GM12891 (cell line): ENCODE measurements at regions not wholly inside any gene's neighbourhood (a gene's known extent, or its start where the extent isn't known, plus 50 kb on each side); places are given as distances from the start of the nearest gene placed in this dataset.

ENCODE experiments used
- PAX5 ChIP-seq: IDR thresholded peaks from 2 replicates; pipeline ENCODE4 v1.6.1; 2011; ENCODE audit warnings: low read length, moderate library complexity, mild to moderate bottlenecking; ENCODE audit not compliant: insufficient read depth, severe bottlenecking
- POLR2A ChIP-seq: IDR thresholded peaks from 2 replicates; pipeline ENCODE4 v1.6.1; 2011; ENCODE audit warnings: low read depth, low read length, control low read depth
- POLR2AphosphoS5 ChIP-seq: IDR thresholded peaks from 2 replicates; pipeline ENCODE4 v1.6.1; 2011; ENCODE audit warnings: low read depth, low read length, control low read depth
- POU2F2 ChIP-seq: IDR thresholded peaks from 2 replicates; pipeline ENCODE4 v1.6.1; 2011; ENCODE audit warnings: low read depth, mild to moderate bottlenecking, control low read depth, low read length, moderate library complexity
- SPI1 ChIP-seq: IDR thresholded peaks from 2 replicates; pipeline ENCODE4 v1.6.1; 2011; ENCODE audit warnings: low read depth, low read length, control low read depth
- TAF1 ChIP-seq: IDR thresholded peaks from 2 replicates; pipeline ENCODE4 v1.6.1; 2011; ENCODE audit warnings: low read depth, low read length, control low read depth

DNA sequence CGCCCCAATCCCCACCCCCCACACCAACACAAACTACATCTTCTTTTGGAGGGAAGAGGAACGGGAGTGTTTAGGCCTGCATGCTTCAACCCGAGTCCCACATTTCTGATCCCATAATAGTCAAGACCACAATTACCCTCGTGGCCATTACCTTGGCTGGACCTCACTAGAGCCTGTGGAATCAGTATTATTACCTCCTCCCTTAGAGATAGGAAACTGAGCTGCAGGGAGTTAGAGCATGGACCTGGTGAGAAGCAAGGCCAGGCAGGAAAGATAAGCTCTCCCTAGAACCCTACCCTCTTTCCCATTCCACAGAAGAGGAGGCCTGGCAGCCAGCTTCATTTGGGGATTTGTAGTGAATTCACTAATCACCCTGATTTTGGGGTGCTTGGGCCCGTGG lies 74.1 kb downstream of the NCR2 start:
- TF ChIP-seq POLR2A (no peak), TAF1 (no peak), POLR2AphosphoS5 (no peak), POU2F2 (no peak), PAX5 (no peak), SPI1 (no peak)
